Brain microvascular endothelial cell (primary cell): ENCODE measurements at regions not wholly inside any gene's neighbourhood (a gene's known extent, or its start where the extent isn't known, plus 50 kb on each side); places are given as distances from the start of the nearest gene placed in this dataset.

ENCODE experiments used
- DNase-seq: peaks from one replicate; pipeline ENCODE4 v3.0.0-alpha.2; 2020
- H3K27ac ChIP-seq: fragments of 250-450 bp; sonication (Bioruptor Pico); 2 replicates; pipeline ENCODE4 v1.5.1; 2020; ENCODE audit warnings: mild to moderate bottlenecking, moderate library complexity
- H3K27me3 ChIP-seq: fragments of 250-450 bp; sonication (Bioruptor Pico); replicated peaks from 2 replicates; pipeline ENCODE4 v1.5.1; 2020; ENCODE audit warnings: mild to moderate bottlenecking
- H3K36me3 ChIP-seq: fragments of 250-450 bp; sonication (Bioruptor Pico); replicated peaks from 2 replicates; pipeline ENCODE4 v1.5.1; 2020; ENCODE audit warnings: mild to moderate bottlenecking
- H3K4me3 ChIP-seq: 2 replicates; pipeline ENCODE4 v1.5.1; 2011; ENCODE audit warnings: low read depth, mild to moderate bottlenecking, control low read depth, low read length, moderate library complexity
- in situ Hi-C: cut with HindIII; loops from 2 replicates; pipeline ENCODE4 v1.10.0; 2017; ENCODE audit warnings: low sequenced_read_pairs, low pct_ligation_motif_present
- TF ChIP-seq, protein P1 (sequence below): IDR thresholded peaks from 2 replicates; pipeline ENCODE4 v1.5.1; 2011; ENCODE audit warnings: low read depth, mild to moderate bottlenecking, moderate library complexity, low read length, control low read depth, inconsistent platforms; ENCODE audit errors: missing control alignments

DNA sequence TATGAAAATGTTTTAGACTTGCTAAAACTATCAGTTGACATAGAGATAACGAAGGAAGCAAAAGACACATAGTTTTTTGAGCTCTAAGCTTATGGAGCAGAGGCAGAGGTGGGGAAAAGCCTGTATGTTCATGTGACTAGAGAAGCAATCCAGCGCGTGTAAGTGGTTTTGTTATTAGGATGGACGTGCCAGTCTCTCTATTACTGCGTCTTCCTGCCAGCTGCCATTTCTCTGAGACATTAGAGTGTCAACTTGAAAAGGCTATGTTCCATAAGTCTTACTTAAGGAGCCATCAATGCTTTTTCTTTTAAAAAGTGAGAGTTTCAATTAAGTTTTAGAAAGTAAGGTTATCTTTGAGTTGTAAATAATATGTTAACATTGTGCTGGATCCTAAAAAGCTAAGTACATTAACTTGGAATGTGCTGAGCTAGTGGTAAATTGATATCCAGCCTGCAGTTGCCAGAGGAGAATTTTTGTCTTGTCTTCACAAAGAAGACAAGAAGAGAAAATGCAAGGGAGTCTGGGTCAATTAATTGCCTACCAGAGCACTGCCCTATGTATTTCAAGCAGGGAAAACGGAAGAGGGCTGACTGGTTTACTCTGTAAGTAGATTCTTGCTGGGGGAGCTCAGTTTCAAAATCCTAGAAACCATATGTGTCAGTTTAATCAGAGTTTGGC is 161.8 kb upstream of the B3GALT2 start:
- in situ Hi-C loops = no loop called here
- Histone ChIP-seq H3K36me3 (no peaks in the 10 kb centered on the region), H3K4me3 (no peak overlapping the region), H3K27me3 (no peaks in the 10 kb centered on the region), H3K27ac (no peak overlapping the region)
- TF ChIP-seq, protein P1, sequence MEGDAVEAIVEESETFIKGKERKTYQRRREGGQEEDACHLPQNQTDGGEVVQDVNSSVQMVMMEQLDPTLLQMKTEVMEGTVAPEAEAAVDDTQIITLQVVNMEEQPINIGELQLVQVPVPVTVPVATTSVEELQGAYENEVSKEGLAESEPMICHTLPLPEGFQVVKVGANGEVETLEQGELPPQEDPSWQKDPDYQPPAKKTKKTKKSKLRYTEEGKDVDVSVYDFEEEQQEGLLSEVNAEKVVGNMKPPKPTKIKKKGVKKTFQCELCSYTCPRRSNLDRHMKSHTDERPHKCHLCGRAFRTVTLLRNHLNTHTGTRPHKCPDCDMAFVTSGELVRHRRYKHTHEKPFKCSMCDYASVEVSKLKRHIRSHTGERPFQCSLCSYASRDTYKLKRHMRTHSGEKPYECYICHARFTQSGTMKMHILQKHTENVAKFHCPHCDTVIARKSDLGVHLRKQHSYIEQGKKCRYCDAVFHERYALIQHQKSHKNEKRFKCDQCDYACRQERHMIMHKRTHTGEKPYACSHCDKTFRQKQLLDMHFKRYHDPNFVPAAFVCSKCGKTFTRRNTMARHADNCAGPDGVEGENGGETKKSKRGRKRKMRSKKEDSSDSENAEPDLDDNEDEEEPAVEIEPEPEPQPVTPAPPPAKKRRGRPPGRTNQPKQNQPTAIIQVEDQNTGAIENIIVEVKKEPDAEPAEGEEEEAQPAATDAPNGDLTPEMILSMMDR = no peak
- no peak for DNase-seq

DNA sequence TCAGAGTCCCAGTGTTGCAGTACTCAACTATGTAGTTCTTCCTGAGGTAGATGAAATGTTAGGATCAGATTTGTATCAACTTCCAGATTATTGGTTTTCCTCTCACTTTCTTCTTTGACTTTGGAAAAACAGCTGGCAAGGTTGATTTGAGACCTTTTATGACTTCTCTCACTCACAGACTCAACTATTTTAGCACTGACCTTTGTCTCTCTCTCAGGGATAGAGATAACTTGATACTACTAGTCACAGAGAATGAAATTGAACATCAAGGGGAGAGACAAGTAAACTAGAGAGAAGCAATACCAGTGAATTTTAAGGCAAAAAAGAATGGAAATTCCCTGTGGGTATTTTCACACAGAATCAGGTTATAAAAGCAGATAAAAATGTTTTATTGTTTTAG is 159.7 kb upstream of the B3GALT2 start:
- in situ Hi-C loops = no loop called here
- no peaks in the 10 kb centered on the region for H3K27me3 ChIP-seq

DNA sequence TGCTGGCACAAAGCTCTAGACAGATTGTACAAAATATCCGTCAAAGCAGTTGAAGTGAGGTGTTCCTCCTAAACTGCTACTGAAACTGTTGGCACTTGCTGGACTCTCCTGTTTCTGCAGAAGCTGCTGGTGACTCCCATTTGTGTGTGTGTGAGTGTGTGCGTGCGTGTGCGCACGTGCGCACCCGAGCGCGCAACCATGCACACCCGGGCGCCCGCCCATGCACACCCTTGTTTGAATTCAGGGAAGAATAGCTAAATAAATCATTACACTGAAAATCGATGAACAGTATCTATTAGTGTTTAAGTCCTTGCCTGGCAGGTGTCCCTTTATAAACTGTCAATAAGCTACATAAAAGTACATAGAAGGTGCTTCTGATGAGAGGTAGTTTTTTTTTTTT is 156.4 kb upstream of the B3GALT2 start:
- TF ChIP-seq, protein P1 = no peak
- Histone ChIP-seq H3K36me3 (no peaks in the 10 kb centered on the region), H3K27me3 (no peaks in the 10 kb centered on the region), H3K4me3 (no peak overlapping the region), H3K27ac (no peak overlapping the region)
- DNase-seq = no peak
- in situ Hi-C loops = no loop called here

More for the DNA sequence above, 159.7 kb upstream of the B3GALT2 start:
- DNase-seq = no peak
- Histone ChIP-seq H3K27ac (no peak overlapping the region), H3K4me3 (no peak overlapping the region), H3K36me3 (no peaks in the 10 kb centered on the region)
- TF ChIP-seq, protein P1 = no peak

DNA sequence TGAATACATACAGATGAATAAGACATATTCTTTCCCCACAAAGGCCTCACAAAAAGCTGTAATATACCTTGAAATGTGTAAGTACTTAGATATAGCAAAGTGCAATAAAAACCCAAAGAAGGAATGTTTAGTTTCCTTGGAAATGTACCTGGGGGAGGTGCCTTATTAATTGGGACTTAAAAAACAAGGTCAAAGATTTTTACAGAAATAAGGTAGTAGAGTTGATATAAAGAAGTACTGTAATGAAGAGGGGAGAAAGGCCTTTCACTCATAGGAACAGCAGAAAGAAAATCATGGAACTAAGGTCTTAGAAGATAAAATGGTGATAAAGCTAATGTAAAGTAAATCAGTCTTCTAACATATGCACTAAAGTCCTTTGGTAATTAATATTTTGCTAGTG is 153.9 kb upstream of the B3GALT2 start:
- Histone ChIP-seq H3K4me3 (no peak overlapping the region), H3K27me3 (no peaks in the 10 kb centered on the region), H3K27ac (no peak overlapping the region), H3K36me3 (no peaks in the 10 kb centered on the region)
- in situ Hi-C loops = no loop called here
- DNase-seq = no peak
- TF ChIP-seq, protein P1 = no peak

DNA sequence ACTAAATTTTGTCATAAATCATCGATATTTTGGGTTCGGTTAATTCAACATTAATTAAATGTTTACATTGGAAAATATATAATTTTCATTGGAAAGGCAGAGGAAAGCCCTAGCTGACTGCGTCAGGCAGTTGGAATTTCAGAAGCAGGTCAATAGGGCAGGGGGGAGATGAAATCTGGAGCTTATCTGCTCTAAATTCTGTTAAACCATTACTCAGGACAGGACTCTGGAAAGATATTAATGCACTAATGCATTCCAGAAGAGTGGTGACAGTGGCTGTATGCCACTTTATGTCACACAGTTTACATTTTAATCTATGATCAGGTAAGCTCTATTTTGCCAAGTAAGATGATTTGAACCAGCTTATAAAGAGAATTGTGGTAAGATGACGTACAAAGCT is 153.0 kb upstream of the B3GALT2 start:
- TF ChIP-seq, protein P1 = no peak
- Histone ChIP-seq H3K27me3 (no peaks in the 10 kb centered on the region), H3K36me3 (no peaks in the 10 kb centered on the region), H3K4me3 (no peak overlapping the region), H3K27ac (no peak overlapping the region)
- no peak for DNase-seq
- in situ Hi-C loops = no loop called here

DNA sequence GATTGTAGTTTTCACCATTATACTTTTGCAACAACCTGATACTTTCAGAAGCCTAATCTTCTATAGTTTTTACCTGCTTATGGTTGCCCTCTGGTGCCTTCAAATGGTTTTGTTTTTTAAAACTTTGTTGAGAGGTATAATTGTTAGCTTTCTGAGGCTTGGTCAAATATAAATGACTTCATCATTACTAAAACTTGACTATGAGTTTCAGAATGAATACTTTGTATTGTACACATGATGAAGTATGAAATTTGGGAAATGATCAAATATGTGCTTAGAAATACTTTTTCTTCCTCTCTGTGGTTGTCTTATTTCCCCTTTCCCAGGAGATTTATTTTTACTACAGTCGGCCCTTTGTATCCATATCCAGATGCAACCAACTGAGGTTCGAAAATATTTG is 151.8 kb upstream of the B3GALT2 start:
- TF ChIP-seq, protein P1 = no peak
- Histone ChIP-seq H3K27ac (no peak overlapping the region), H3K27me3 (no peaks in the 10 kb centered on the region), H3K4me3 (no peak overlapping the region), H3K36me3 (no peaks in the 10 kb centered on the region)
- DNase-seq = peak; percentile 8
- in situ Hi-C loops = no loop called here
